HG02571 (cell line): ENCODE measurements at regions not wholly inside any gene's neighbourhood (a gene's known extent, or its start where the extent isn't known, plus 50 kb on each side); places are given as distances from the start of the nearest gene placed in this dataset.
"Not testable (repeated sequence)": the region's sequence is repeated elsewhere in the genome, so short reads cannot be mapped to it uniquely, and the experiment has no call there.

Source experiments
- ATAC-seq: cut with Tn5 transposase; IDR thresholded peaks from one replicate; pipeline ENCODE4 v1.9.1; 2021; ENCODE audit warnings: mild to moderate bottlenecking, moderate library complexity; ENCODE audit not compliant: unreplicated experiment

GRCh38 chr19:27892500-27892899 lies 1320.5 kb downstream of the UQCRFS1 start:
- no peak for ATAC-seq

- no peak for ATAC-seq
Measured at GRCh38 chr19:27891411-27891810, 1321.5 kb downstream of the UQCRFS1 start.

DNA sequence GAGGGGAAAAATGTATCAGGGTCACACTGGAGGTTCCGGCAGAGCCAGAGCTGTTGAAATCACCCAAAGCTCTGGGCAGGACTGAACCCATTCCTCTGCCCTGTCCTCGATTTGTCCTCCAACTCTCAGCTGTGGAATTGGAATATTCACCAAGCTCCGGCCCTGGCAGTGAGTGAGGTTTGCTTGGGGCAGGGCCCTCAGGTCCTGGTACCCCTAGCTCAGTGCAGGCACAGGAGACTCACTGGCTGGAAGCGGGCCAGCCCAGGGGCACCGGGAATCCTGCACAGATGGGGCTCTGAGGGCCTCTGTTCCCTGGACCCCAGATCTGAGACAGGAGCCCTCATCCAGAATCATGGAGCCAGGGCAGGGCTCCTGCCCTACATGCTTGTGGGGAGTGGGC lies 1322.3 kb downstream of the UQCRFS1 start:
- ATAC-seq, result no peak

GRCh38 chr19:27890206-27890605 lies 1322.7 kb downstream of the UQCRFS1 start:
- ATAC-seq, result no peak

DNA sequence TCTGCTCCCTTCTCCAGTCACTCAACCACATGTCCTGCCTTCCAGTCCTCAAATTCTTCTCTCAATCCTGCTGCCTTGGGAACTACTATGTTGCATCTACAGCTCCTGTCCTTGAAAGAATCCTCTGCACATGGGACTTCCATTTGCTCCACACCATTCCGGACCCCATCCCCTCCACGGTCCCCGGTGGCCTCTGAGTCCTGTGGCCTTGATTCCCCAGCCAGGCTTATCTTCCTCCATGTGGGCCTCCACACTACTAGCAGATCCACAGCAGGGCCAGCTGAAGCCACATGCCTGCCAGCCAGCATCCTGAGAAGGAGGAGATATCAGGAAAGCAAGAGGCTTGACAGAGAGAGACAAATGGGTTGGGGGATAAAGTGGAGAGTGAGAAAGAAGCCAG lies 1323.8 kb downstream of the UQCRFS1 start:
- no peak for ATAC-seq

DNA sequence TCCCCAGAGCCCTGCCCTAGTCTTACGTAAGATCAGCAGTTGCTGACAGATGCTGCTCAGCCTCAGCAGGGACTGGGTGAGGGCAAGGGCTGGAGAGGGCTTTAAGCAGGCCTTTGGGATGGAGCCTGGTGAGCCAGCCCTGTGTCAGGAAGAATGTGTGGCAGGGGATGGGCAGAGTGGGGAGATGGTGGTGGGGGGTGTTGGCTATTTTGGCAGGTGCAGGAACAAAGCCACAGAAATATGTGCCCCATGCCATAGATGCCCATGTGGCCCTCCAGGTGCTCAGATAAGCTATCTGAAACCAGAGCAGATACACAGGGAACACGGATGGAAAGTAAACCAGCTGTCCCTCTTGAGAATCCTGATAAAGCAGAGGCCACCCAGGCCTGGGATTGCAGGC lies 1325.0 kb downstream of the UQCRFS1 start:
- ATAC-seq, result no peak

DNA sequence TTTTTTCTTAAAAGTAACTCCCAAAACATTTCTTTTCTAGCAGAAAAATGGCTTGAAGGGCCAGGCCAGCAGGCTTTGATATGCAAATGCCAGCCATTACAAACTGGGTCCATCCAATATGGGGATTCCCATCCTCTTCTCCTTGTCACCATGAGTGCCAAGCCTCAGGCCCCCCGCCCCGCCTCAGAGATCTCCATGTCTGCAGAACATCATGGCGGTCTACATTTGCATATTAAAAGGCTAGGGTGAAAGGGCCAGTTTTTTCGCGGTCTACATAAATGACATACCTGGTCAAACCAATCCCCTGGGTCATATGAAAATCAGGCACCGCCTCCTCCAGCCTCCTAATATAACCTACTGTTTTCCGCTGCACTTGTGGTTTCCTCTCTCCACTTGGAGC lies 1327.6 kb downstream of the UQCRFS1 start:
- no peak for ATAC-seq

DNA sequence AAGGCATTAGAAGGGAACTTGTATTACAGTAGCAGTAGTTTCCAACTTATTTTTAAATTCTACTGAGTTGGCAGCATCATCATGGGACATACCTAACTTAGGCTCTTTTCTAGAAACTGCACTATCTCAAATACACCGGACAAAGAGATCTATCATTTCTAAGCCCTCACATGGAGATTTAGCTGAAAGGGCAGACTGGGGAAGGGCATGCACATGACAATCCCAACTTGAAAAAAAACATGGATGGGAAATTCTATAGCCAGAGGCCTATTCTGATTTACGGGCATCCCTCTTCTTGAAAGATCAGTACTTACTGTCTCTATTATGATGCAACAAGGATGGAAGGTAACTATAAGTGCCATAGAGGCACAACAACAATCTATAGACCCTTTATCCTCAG lies 1328.6 kb downstream of the UQCRFS1 start:
- ATAC-seq, result no peak

- no peak for ATAC-seq
Measured at GRCh38 chr19:27881213-27881612, 1331.7 kb downstream of the UQCRFS1 start.

GRCh38 chr19:27876976-27877512 lies 1335.9 kb downstream of the UQCRFS1 start:
- no peak for ATAC-seq

GRCh38 chr19:27876489-27876888 lies 1336.5 kb downstream of the UQCRFS1 start:
- no peak for ATAC-seq

DNA sequence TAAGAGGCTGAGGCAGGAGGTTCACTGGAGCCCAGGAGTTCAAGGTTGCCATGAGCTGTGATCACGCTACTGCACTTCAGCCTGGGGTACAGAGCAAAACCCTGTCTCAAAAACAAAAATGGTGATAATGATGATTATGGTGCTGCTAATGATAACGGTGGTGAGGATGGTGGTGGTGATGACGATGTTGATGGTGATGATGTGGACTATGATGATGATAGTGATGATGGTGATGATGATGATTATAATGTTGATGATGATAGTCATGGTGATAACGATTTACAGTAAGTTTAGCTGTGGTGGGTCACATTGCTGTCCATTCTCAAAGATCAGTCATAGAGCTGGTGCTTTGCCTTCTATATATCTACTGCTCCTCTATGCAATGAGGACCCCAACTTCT lies 1340.6 kb downstream of the UQCRFS1 start:
- ATAC-seq, result no peak

DNA sequence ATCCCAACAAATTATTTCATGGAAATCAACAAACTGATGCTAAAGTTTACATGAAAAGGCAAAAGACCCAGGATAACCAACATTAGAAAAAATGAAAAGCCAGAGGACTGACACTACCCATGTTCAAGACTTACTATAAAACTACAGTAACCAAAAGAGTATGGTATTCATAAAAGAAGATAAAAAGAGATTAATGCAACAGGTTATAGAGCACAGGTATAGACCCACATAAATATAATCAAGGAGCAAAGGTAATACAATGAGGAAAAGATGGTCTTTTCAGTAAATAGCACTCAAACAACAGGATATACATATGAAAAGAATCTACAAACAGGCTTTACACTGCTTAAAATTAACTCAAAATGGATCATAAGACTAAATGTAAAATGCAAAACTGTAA lies 1342.7 kb downstream of the UQCRFS1 start:
- no peak for ATAC-seq

DNA sequence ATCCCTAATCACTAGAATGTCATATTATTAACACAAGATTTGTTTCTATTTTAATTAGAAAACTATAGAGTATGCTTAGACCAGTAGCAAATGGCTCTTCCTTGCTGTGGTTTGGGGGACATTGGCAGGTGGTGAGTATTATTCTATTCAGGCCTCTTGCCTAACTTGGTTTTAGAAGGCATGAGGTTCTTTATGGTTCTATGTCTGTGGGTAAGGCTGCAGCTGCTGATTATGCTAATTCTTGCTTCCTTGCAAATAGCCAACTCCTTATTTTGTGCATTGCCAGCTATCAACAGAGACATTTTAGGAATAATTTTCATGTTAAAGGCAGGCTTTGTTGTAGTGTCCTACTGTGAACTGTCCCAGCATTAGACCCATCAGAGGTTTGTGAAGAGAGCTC lies 1344.9 kb downstream of the UQCRFS1 start:
- ATAC-seq, result no peak

- no peak for ATAC-seq
Measured at GRCh38 chr19:27865927-27866777, 1346.8 kb downstream of the UQCRFS1 start.

DNA sequence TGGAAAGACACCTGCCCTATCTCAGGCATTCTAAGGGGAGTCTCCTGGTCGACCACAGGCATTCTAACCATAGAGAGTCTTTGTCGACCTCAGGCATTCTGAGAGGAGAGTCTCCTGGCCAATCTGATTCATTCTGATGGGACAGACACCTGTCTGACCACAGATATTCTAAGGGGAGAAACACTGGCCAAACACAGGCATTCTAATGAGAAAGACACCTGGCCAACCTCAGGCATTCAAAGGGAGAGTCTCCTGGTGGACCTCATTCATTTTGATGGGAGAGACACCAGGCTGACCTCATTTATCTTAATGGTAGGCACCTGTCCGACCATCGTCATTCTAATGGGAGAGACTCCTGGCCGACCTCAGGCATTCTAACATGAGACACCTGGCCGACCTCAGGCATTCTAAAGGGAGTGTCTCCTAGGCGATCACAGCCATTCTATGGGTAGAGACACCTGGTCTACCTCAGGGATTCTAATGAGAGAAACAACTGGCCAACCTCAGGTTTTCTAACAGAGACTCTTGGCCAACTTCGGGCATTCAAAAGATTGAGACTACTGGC lies 1351.5 kb downstream of the UQCRFS1 start:
- ATAC-seq, result no peak

- no peak for ATAC-seq
Measured at GRCh38 chr19:27860309-27860934, 1352.5 kb downstream of the UQCRFS1 start.

GRCh38 chr19:27859689-27860088 lies 1353.3 kb downstream of the UQCRFS1 start:
- no peak for ATAC-seq

DNA sequence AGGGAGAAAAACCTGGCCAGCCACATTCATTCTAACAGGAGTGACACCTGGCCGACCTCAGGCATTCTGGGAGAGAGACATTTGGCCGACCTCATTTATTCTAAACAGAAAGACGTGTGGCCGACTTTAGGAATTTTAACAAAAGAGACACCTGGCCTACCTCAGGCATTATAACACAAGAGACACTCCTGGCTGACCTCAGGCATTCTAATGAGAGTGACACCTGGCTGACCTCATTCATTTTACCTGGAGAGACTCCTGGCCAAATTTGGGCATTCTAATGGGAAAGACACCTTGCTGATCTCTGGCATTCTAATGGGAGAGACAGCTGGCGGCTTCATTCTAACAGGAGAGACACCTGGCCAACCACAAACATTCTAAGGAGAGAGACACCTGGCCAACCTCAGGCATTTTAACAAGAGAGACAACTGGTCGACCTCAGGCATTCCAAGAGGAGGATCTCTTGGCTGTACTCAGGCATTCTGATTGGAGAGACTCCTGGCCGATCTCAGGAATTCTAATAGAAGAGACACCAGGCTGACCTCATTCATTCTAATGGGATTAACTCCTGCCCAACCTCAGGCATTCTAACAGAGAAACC lies 1353.9 kb downstream of the UQCRFS1 start:
- ATAC-seq, result no peak

DNA sequence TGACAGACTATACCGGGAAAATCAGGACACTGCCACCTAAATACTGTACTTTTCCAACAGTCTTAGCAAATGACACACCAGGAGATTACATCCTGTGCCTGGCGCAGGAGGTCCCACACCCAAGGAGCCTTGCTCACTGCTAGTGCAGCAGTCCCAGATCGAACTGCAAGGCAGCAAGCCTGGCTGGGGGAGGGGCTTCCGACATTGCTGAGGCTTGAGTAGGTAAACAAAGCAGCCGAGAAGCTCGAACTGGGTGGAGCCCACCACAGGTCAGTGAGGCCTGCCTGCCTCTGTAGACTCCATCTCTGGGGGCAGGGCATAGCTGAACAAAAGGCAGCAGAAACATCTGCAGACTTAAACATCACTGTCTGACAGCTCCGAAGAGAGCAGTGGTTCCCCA lies 1360.0 kb downstream of the UQCRFS1 start:
- ATAC-seq, result not testable (repeated sequence)

DNA sequence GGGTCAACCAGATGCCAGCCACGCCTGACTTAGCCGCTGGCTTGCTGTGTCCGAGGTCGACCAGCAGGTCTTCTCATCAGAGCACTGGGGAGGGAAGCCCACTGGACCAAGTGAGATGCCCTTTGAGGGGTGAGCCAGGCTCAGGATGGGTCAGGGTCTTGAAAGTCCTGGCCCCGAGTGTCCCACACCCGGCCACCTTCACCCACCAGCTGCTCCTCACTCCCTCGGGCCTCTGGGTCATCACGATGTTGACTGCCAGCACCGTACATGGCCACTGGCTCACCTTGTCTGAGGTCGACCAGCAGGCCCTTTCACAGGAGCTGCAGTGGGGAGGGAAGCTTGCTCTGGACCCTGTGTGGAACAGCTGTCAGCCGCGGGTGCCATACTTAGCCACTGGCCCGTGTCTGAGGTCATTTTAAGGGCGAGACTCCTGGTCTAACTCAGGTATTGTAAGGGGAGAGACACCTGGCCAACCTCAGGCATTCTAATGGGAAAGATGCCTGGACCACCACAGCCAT lies 1361.3 kb downstream of the UQCRFS1 start:
- ATAC-seq, result no peak
